ENCODE measurements at regions not wholly inside any gene's neighbourhood (a gene's known extent, or its start where the extent isn't known, plus 50 kb on each side); places are given as distances from the start of the nearest gene placed in this dataset.
"Not testable (repeated sequence)": the region's sequence is repeated elsewhere in the genome, so short reads cannot be mapped to it uniquely, and the experiment has no call there.

- H3K27me3 ChIP-seq (replicated peaks; ENCODE audit: insufficient read depth) = no peaks in the 10 kb centered on the region
- H3K9me2 ChIP-seq (ENCODE audit: insufficient read depth) = no peaks in the 10 kb centered on the region
- no peaks in the 10 kb centered on the region for H4K20me1 ChIP-seq (ENCODE audit: insufficient read depth)
- H3K4me2 ChIP-seq (ENCODE audit: unreplicated experiment) = no peak overlapping the region
- H3F3A ChIP-seq (ENCODE audit: insufficient read depth) = no peaks in the 10 kb centered on the region
- in situ Hi-C loops (cut with MboI) = no loop called here
- no peaks in the 10 kb centered on the region for H3K79me2 ChIP-seq (ENCODE audit: insufficient read depth)
- no peak overlapping the region for H3K4me3 ChIP-seq
- H3K9me3 ChIP-seq (ENCODE audit: low read depth) = no peaks in the 10 kb centered on the region
- no peaks in the 10 kb centered on the region for H3K4me1 ChIP-seq (ENCODE audit: insufficient read depth)
- no peak for DNase-seq
- no peaks in the 10 kb centered on the region for H3K36me3 ChIP-seq (ENCODE audit: low read depth)
- H3K27ac ChIP-seq = no peak overlapping the region
- TF ChIP-seq EZH2 (IDR thresholded peaks at IDR 0.05; ENCODE audit: insufficient read depth, poor library complexity, severe bottlenecking) (no peak), EZH2phosphoT487 (IDR thresholded peaks at IDR 0.05; ENCODE audit: insufficient read depth, low read depth) (no peak)
- H3K9ac ChIP-seq = no peak overlapping the region
- no peak overlapping the region for H2AFZ ChIP-seq
Measured at GRCh38 chr1:236336084-236336483, 54.3 kb upstream of the ERO1B start.

- H3K79me2 ChIP-seq (ENCODE audit: insufficient read depth); DNase-seq; H3K4me1 ChIP-seq (ENCODE audit: insufficient read depth); H3K36me3 ChIP-seq (ENCODE audit: low read depth); H3K4me3 ChIP-seq; H3K27me3 ChIP-seq (replicated peaks; ENCODE audit: insufficient read depth); H3K9me2 ChIP-seq (ENCODE audit: insufficient read depth); H3F3A ChIP-seq (ENCODE audit: insufficient read depth); H3K9me3 ChIP-seq (ENCODE audit: low read depth); H2AFZ ChIP-seq; H4K20me1 ChIP-seq (ENCODE audit: insufficient read depth); in situ Hi-C loops (cut with MboI); H3K9ac ChIP-seq; H3K4me2 ChIP-seq (ENCODE audit: unreplicated experiment); H3K27ac ChIP-seq: not testable (repeated sequence)
- 61% methylated on average over 6 of the region's 6 CpGs for WGBS, 2 experiments (ENCODE audit: low coverage in 1 of 2, low lambda C conversion rate in 2 of 2, missing lambda C conversion rate in 2 of 2)
Measured at GRCh38 chr1:236335633-236336032, 53.9 kb upstream of the ERO1B start.

GRCh38 chr1:236334893-236335545, 53.3 kb upstream of the ERO1B start:
- Histone ChIP-seq H3K9me3 (ENCODE audit: low read depth) (no peaks in the 10 kb centered on the region), H3K36me3 (ENCODE audit: low read depth) (no peaks in the 10 kb centered on the region), H3K4me3 (no peak overlapping the region), H3K27ac (no peak overlapping the region), H3K79me2 (ENCODE audit: insufficient read depth) (no peaks in the 10 kb centered on the region), H2AFZ (no peak overlapping the region), H3K4me2 (ENCODE audit: unreplicated experiment) (no peak overlapping the region), H4K20me1 (ENCODE audit: insufficient read depth) (no peaks in the 10 kb centered on the region), H3K9ac (no peak overlapping the region), H3K27me3 (replicated peaks; ENCODE audit: insufficient read depth) (no peaks in the 10 kb centered on the region), H3F3A (ENCODE audit: insufficient read depth) (no peaks in the 10 kb centered on the region), H3K4me1 (ENCODE audit: insufficient read depth) (no peaks in the 10 kb centered on the region), H3K9me2 (ENCODE audit: insufficient read depth) (no peaks in the 10 kb centered on the region)
- DNase-seq = peak; percentile 29
- 35% methylated on average over 10 of the region's 10 CpGs for WGBS, 2 experiments (ENCODE audit: low coverage in 1 of 2, low lambda C conversion rate in 2 of 2, missing lambda C conversion rate in 2 of 2)
- TF ChIP-seq EZH2 (IDR thresholded peaks at IDR 0.05; ENCODE audit: insufficient read depth, poor library complexity, severe bottlenecking) (no peak), EZH2phosphoT487 (IDR thresholded peaks at IDR 0.05; ENCODE audit: insufficient read depth, low read depth) (no peak)
- in situ Hi-C loops (cut with MboI) = no loop called here

- no peak overlapping the region for H3K9ac ChIP-seq
- H4K20me1 ChIP-seq (ENCODE audit: insufficient read depth) = no peaks in the 10 kb centered on the region
- no peaks in the 10 kb centered on the region for H3F3A ChIP-seq (ENCODE audit: insufficient read depth)
- no peaks in the 10 kb centered on the region for H3K9me3 ChIP-seq (ENCODE audit: low read depth)
- no peaks in the 10 kb centered on the region for H3K79me2 ChIP-seq (ENCODE audit: insufficient read depth)
- no peaks in the 10 kb centered on the region for H3K36me3 ChIP-seq (ENCODE audit: low read depth)
- H3K4me3 ChIP-seq = no peak overlapping the region
- H3K27me3 ChIP-seq (replicated peaks; ENCODE audit: insufficient read depth) = no peaks in the 10 kb centered on the region
- 34 to 37% methylated on average over 16 of the region's 16 CpGs for WGBS, 2 experiments (ENCODE audit: low coverage in 1 of 2, low lambda C conversion rate in 2 of 2, missing lambda C conversion rate in 2 of 2)
- no peak overlapping the region for H3K27ac ChIP-seq
- H3K9me2 ChIP-seq (ENCODE audit: insufficient read depth) = no peaks in the 10 kb centered on the region
- H3K4me2 ChIP-seq (ENCODE audit: unreplicated experiment) = no peak overlapping the region
- no peak for DNase-seq
- H3K4me1 ChIP-seq (ENCODE audit: insufficient read depth) = no peaks in the 10 kb centered on the region
- TF ChIP-seq EZH2phosphoT487 (IDR thresholded peaks at IDR 0.05; ENCODE audit: insufficient read depth, low read depth) = no peak
- no peak for TF ChIP-seq EZH2 (IDR thresholded peaks at IDR 0.05; ENCODE audit: insufficient read depth, poor library complexity, severe bottlenecking)
- in situ Hi-C loops (cut with MboI) = no loop called here
- H2AFZ ChIP-seq = no peak overlapping the region
Measured at GRCh38 chr1:236332092-236332758, 50.5 kb upstream of the ERO1B start.

Measured in GM23248 (cell line).